NCI-H2081 (cell line): ENCODE measurements at regions not wholly inside any gene's neighbourhood (a gene's known extent, or its start where the extent isn't known, plus 50 kb on each side); places are given as distances from the start of the nearest gene placed in this dataset.
A peak's percentile ranks its signal among the peaks of the same experiment; 100 is the strongest.
"Not testable (repeated sequence)": the region's sequence is repeated elsewhere in the genome, so short reads cannot be mapped to it uniquely, and the experiment has no call there.

Experiments
- DNase-seq, 2 experiments: peaks; one replicate each; lab custom pipeline; 2025; lab: John Stamatoyannopoulos, UW

GRCh38 chr3:88291486-88291885 lies 141.7 kb downstream of the C3orf38 start:
- DNase-seq: no peak

GRCh38 chr3:88298189-88298588 lies 148.4 kb downstream of the C3orf38 start:
- DNase-seq: no peak

GRCh38 chr3:88301273-88301995 lies 151.7 kb downstream of the C3orf38 start:
- DNase-seq: no peak

- no peak for DNase-seq
Measured at GRCh38 chr3:88301996-88302393, 152.2 kb downstream of the C3orf38 start.

- not testable (repeated sequence) for DNase-seq
Measured at GRCh38 chr3:88303331-88303904, 153.7 kb downstream of the C3orf38 start.

- DNase-seq: no peak
Measured at GRCh38 chr3:88307666-88308065, 157.9 kb downstream of the C3orf38 start.

GRCh38 chr3:88311826-88312225 lies 162.1 kb downstream of the C3orf38 start:
- DNase-seq: no peak

GRCh38 chr3:88312256-88312655 lies 162.5 kb downstream of the C3orf38 start:
- DNase-seq: no peak

- DNase-seq: no peak
Measured at GRCh38 chr3:88318067-88318466, 168.3 kb downstream of the C3orf38 start.

GRCh38 chr3:88321363-88322050 lies 171.7 kb downstream of the C3orf38 start:
- DNase-seq: peak in 1 of 2 experiments; percentile 23

- DNase-seq: no peak
Measured at GRCh38 chr3:88324788-88325187, 175.0 kb downstream of the C3orf38 start.

GRCh38 chr3:88334187-88334868 lies 184.6 kb downstream of the C3orf38 start:
- DNase-seq: no peak

GRCh38 chr3:88336894-88337293 lies 187.1 kb downstream of the C3orf38 start:
- no peak for DNase-seq

- DNase-seq: no peak
Measured at GRCh38 chr3:88343264-88343663, 193.5 kb downstream of the C3orf38 start.

GRCh38 chr3:88346643-88347042 lies 196.9 kb downstream of the C3orf38 start:
- no peak for DNase-seq

- DNase-seq: no peak
Measured at GRCh38 chr3:88362428-88362827, 212.7 kb downstream of the C3orf38 start.

- no peak for DNase-seq
Measured at GRCh38 chr3:88364926-88365325, 215.2 kb downstream of the C3orf38 start.

- no peak for DNase-seq
Measured at GRCh38 chr3:88369337-88369736, 219.6 kb downstream of the C3orf38 start.

GRCh38 chr3:88369767-88370166 lies 220.0 kb downstream of the C3orf38 start:
- no peak for DNase-seq

- DNase-seq: no peak
Measured at GRCh38 chr3:88385090-88385489, 235.3 kb downstream of the C3orf38 start.

GRCh38 chr3:88398581-88398980 lies 248.8 kb downstream of the C3orf38 start:
- no peak for DNase-seq

- no peak for DNase-seq
Measured at GRCh38 chr3:88403319-88403718, 253.6 kb downstream of the C3orf38 start.

GRCh38 chr3:88408097-88408496 lies 258.3 kb downstream of the C3orf38 start:
- no peak for DNase-seq
